Parathyroid adenoma (tissue), 2 donors: ENCODE measurements at regions not wholly inside any gene's neighbourhood (a gene's known extent, or its start where the extent isn't known, plus 50 kb on each side); places are given as distances from the start of the nearest gene placed in this dataset.

Experiments used
- H2AFZ ChIP-seq: fragments of 300-600 bp; sonication (generic); one replicate; pipeline ENCODE4 v1.7.0; 2017; ENCODE audit warnings: antibody characterized with exemption, mild to moderate bottlenecking
- H3K27ac ChIP-seq: fragments of 300-600 bp; sonication (generic); one replicate; pipeline ENCODE4 v1.7.0; 2017
- H3K27me3 ChIP-seq: fragments of 300-600 bp; sonication (generic); one replicate; pipeline ENCODE4 v1.7.0; 2017; ENCODE audit warnings: low read length; ENCODE audit not compliant: control insufficient read depth, insufficient read depth
- H3K36me3 ChIP-seq: fragments of 300-600 bp; sonication (generic); one replicate; pipeline ENCODE4 v1.7.0; 2017; ENCODE audit warnings: low read length; ENCODE audit not compliant: control insufficient read depth, insufficient read depth
- H3K4me1 ChIP-seq: fragments of 300-600 bp; sonication (generic); one replicate; pipeline ENCODE4 v1.7.0; 2017; ENCODE audit warnings: control low read depth
- H3K4me2 ChIP-seq: fragments of 300-600 bp; sonication (generic); one replicate; pipeline ENCODE4 v1.7.0; 2017; ENCODE audit warnings: low read length
- H3K4me3 ChIP-seq: fragments of 300-600 bp; sonication (generic); one replicate; pipeline ENCODE4 v1.7.0; 2017; ENCODE audit warnings: low read depth, low read length
- H3K79me2 ChIP-seq: fragments of 300-600 bp; sonication (generic); one replicate; pipeline ENCODE4 v1.7.0; 2017; ENCODE audit warnings: control low read depth
- H3K9ac ChIP-seq: fragments of 300-600 bp; sonication (generic); one replicate; pipeline ENCODE4 v1.7.0; 2017; ENCODE audit warnings: mild to moderate bottlenecking
- H3K9me3 ChIP-seq: fragments of 300-600 bp; sonication (generic); one replicate; pipeline ENCODE4 v1.7.0; 2017; ENCODE audit warnings: low read length; ENCODE audit not compliant: control insufficient read depth
- CTCF ChIP-seq: fragments of 300-600 bp; sonication (generic); IDR thresholded peaks from one replicate; pipeline ENCODE4 v1.7.0; 2017; ENCODE audit warnings: antibody characterized with exemption, mild to moderate bottlenecking
- donor health status: primary hyperparathyroidism.

DNA sequence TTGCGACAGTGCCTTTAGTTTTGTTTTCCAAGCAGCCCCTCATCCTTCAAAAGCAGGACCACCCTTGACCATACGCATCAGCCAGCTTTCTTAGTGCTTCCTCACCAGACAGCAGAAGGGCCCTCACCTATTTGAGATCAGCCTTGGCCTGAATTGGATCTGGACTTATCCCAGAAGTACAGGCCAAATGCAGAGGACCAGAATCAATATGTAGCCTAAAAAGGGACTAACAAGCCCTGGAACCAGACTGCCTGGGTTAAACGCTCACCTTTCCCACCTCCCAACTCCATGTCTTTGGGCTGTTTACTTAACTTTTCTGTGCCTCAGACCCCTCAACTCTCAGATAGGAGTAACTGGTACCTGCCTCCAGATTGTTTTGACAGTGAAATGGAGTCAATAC is 77.7 kb upstream of the ATP6AP2 start:
- H3K36me3 ChIP-seq: no peaks in the 10 kb centered on the region
- no peak for TF ChIP-seq CTCF
- H3K9ac ChIP-seq: no peak overlapping the region
- no peak overlapping the region for H3K27ac ChIP-seq
- H3K27me3 ChIP-seq: no peaks in the 10 kb centered on the region
- H3K79me2 ChIP-seq: no peaks in the 10 kb centered on the region
- H2AFZ ChIP-seq: no peak overlapping the region
- no peaks in the 10 kb centered on the region for H3K4me1 ChIP-seq
- H3K9me3 ChIP-seq: no peaks in the 10 kb centered on the region
- H3K4me2 ChIP-seq: no peak overlapping the region
- no peak overlapping the region for H3K4me3 ChIP-seq

DNA sequence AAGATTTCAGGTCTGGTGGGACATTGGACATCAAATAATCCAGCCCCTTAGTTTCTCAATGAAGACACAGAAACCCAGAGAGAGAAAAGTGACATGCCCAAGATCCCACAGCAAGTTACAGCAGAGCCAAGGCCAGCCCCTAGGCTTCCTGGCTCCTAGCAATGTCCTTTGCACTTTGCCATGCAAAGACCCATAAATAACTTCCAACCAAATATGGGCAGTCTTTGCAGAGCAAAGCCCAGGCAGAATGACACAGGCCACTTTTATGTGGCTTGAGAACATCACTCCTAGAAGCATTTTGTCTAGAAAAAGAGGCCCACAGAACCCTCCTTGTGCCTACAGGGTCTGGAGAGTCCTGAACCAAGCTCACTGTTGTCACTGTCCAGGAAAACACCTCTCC is 78.1 kb upstream of the ATP6AP2 start:
- no peak for TF ChIP-seq CTCF
- Histone ChIP-seq H3K4me1 (no peaks in the 10 kb centered on the region), H3K79me2 (no peaks in the 10 kb centered on the region), H3K36me3 (no peaks in the 10 kb centered on the region), H3K4me3 (no peak overlapping the region), H2AFZ (no peak overlapping the region), H3K27ac (no peak overlapping the region), H3K4me2 (no peak overlapping the region), H3K27me3 (no peaks in the 10 kb centered on the region), H3K9me3 (no peaks in the 10 kb centered on the region), H3K9ac (no peak overlapping the region)

GRCh38 chrX:40501164-40501855 is 79.5 kb upstream of the ATP6AP2 start:
- H3K4me1 ChIP-seq: no peaks in the 10 kb centered on the region
- TF ChIP-seq CTCF: no peak
- no peaks in the 10 kb centered on the region for H3K79me2 ChIP-seq
- no peaks in the 10 kb centered on the region for H3K9me3 ChIP-seq
- no peak overlapping the region for H3K4me2 ChIP-seq
- H3K4me3 ChIP-seq: no peak overlapping the region
- no peaks in the 10 kb centered on the region for H3K36me3 ChIP-seq
- no peak overlapping the region for H3K9ac ChIP-seq
- no peak overlapping the region for H2AFZ ChIP-seq
- no peaks in the 10 kb centered on the region for H3K27me3 ChIP-seq
- no peak overlapping the region for H3K27ac ChIP-seq

- Histone ChIP-seq H2AFZ (no peak overlapping the region), H3K4me3 (no peak overlapping the region), H3K4me1 (no peaks in the 10 kb centered on the region), H3K36me3 (no peaks in the 10 kb centered on the region), H3K27me3 (no peaks in the 10 kb centered on the region), H3K9ac (no peak overlapping the region), H3K27ac (no peak overlapping the region), H3K9me3 (no peaks in the 10 kb centered on the region), H3K4me2 (no peak overlapping the region), H3K79me2 (no peaks in the 10 kb centered on the region)
- no peak for TF ChIP-seq CTCF
These were observed 84.0 kb upstream of the ATP6AP2 start for GRCh38 chrX:40496728-40497127.

DNA sequence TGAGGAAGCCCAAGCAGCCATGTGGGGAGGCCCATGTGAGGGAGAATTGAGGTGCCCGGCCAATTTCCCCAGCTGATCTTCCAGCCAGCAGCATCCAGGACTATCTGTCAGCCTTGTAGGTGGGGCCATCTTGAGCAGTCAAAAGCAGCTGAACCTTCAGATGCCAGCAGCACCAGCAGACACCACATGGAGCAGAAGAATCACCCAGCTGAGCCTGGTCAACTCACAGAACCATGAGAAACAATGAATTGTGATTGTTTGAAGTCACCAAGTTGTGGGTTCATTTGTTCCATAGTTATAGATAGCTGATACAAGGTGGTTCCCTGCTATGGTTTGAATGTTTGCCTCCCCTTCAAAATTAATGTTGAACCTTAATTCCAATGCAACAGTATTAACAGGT is 85.1 kb upstream of the ATP6AP2 start:
- Histone ChIP-seq H2AFZ (no peak overlapping the region), H3K4me3 (no peak overlapping the region), H3K9me3 (no peaks in the 10 kb centered on the region), H3K27ac (no peak overlapping the region), H3K4me2 (no peak overlapping the region), H3K79me2 (no peaks in the 10 kb centered on the region), H3K9ac (no peak overlapping the region), H3K27me3 (no peaks in the 10 kb centered on the region), H3K4me1 (no peaks in the 10 kb centered on the region), H3K36me3 (no peaks in the 10 kb centered on the region)
- no peak for TF ChIP-seq CTCF
